SK-N-SH treated with all-trans-retinoic acid at 6 μM for 48 hours (cell line): ENCODE measurements at regions not wholly inside any gene's neighbourhood (a gene's known extent, or its start where the extent isn't known, plus 50 kb on each side); places are given as distances from the start of the nearest gene placed in this dataset.

Source experiments
- ATAC-seq: fragments of 200-7000 bp; cut with Tn5 transposase; 3 replicates; pipeline ENCODE4 v1.9.1; 2020; ENCODE audit warnings: mild to moderate bottlenecking, moderate library complexity
- ARNTL ChIP-seq: fragments of 450-650 bp; formaldehyde crosslinking; IDR thresholded peaks from 2 replicates; pipeline ENCODE4 v1.5.0; 2020; ENCODE audit warnings: low read depth, mild to moderate bottlenecking, moderate library complexity, borderline replicate concordance
- BACH2 ChIP-seq: fragments of 250-450 bp; sonication (Bioruptor Pico); IDR thresholded peaks from 2 replicates; pipeline ENCODE4 v1.9.0; 2021; ENCODE audit warnings: mild to moderate bottlenecking, borderline replicate concordance
- CREB5 ChIP-seq: fragments of 250-450 bp; sonication (Bioruptor Pico); IDR thresholded peaks from 2 replicates; pipeline ENCODE4 v1.5.1; 2020; ENCODE audit warnings: low read depth, mild to moderate bottlenecking, moderate library complexity
- CSRNP3 ChIP-seq: fragments of 250-450 bp; sonication (Bioruptor Pico); IDR thresholded peaks from 2 replicates; pipeline ENCODE4 v1.5.1; 2021; ENCODE audit warnings: mild to moderate bottlenecking, moderate library complexity
- ESRRG ChIP-seq: fragments of 250-450 bp; sonication (Bioruptor Pico); IDR thresholded peaks from 2 replicates; pipeline ENCODE4 v1.6.1; 2021; ENCODE audit warnings: mild to moderate bottlenecking
- GLIS3 ChIP-seq: fragments of 250-450 bp; sonication (Bioruptor Pico); IDR thresholded peaks from 2 replicates; pipeline ENCODE4 v1.5.0; 2020; ENCODE audit warnings: mild to moderate bottlenecking, moderate library complexity
- ISL1 ChIP-seq: fragments of 250-450 bp; sonication (Bioruptor Pico); IDR thresholded peaks from 2 replicates; pipeline ENCODE4 v2.1.2; 2022; ENCODE audit warnings: mild to moderate bottlenecking, moderate library complexity
- OSR1 ChIP-seq: fragments of 250-450 bp; sonication (Bioruptor Pico); IDR thresholded peaks from 2 replicates; pipeline ENCODE4 v1.8.0; 2022; ENCODE audit warnings: moderate library complexity, mild to moderate bottlenecking, inconsistent platforms
- PATZ1 ChIP-seq: fragments of 250-450 bp; sonication (Bioruptor Pico); IDR thresholded peaks from 2 replicates; pipeline ENCODE4 v1.8.0; 2020; ENCODE audit warnings: mild to moderate bottlenecking, moderate library complexity, borderline replicate concordance
- PPARA ChIP-seq: fragments of 250-450 bp; sonication (Bioruptor Pico); IDR thresholded peaks from 2 replicates; pipeline ENCODE4 v1.5.0; 2020; ENCODE audit warnings: mild to moderate bottlenecking, borderline replicate concordance
- RARB ChIP-seq: fragments of 250-450 bp; sonication (Bioruptor Pico); IDR thresholded peaks from 2 replicates; pipeline ENCODE4 v1.8.0; 2021; ENCODE audit warnings: mild to moderate bottlenecking, moderate library complexity
- SNAI2 ChIP-seq: fragments of 250-450 bp; sonication (Bioruptor Pico); IDR thresholded peaks from 2 replicates; pipeline ENCODE4 v1.5.0; 2020; ENCODE audit warnings: mild to moderate bottlenecking, moderate library complexity
- TCF4 ChIP-seq: fragments of 250-450 bp; sonication (Bioruptor Pico); IDR thresholded peaks from 2 replicates; pipeline ENCODE4 v1.8.0; 2021; ENCODE audit warnings: mild to moderate bottlenecking, moderate library complexity, borderline replicate concordance
- TOX ChIP-seq: fragments of 250-450 bp; sonication (Bioruptor Pico); IDR thresholded peaks from 2 replicates; pipeline ENCODE4 v1.8.0; 2021; ENCODE audit warnings: mild to moderate bottlenecking, moderate library complexity, borderline replicate concordance
- TSHZ2 ChIP-seq: fragments of 250-450 bp; sonication (Bioruptor Pico); IDR thresholded peaks from 2 replicates; pipeline ENCODE4 v1.5.0; 2020; ENCODE audit warnings: mild to moderate bottlenecking, moderate library complexity
- ZC3H10 ChIP-seq: fragments of 250-450 bp; sonication (Bioruptor Pico); IDR thresholded peaks from 2 replicates; pipeline ENCODE4 v1.5.1; 2021; ENCODE audit warnings: mild to moderate bottlenecking, moderate library complexity
- ZFP3 ChIP-seq: fragments of 250-450 bp; sonication (Bioruptor Pico); IDR thresholded peaks from 2 replicates; pipeline ENCODE4 v1.5.0; 2020; ENCODE audit warnings: mild to moderate bottlenecking, moderate library complexity
- ZFP30 ChIP-seq: fragments of 450-650 bp; formaldehyde crosslinking; IDR thresholded peaks from 2 replicates; pipeline ENCODE4 v1.5.0; 2022; ENCODE audit warnings: mild to moderate bottlenecking, moderate library complexity
- ZNF70 ChIP-seq: fragments of 450-650 bp; formaldehyde crosslinking; IDR thresholded peaks from 2 replicates; pipeline ENCODE4 v1.5.0; 2020; ENCODE audit warnings: mild to moderate bottlenecking, moderate library complexity
- ZNF8 ChIP-seq: fragments of 450-650 bp; formaldehyde crosslinking; IDR thresholded peaks from 2 replicates; pipeline ENCODE4 v1.5.0; 2020; ENCODE audit warnings: mild to moderate bottlenecking, moderate library complexity

- ATAC-seq, result no peak
- TF ChIP-seq CREB5 (CRISPR knock-in tag) (no peak), TOX (CRISPR knock-in tag) (no peak), SNAI2 (no peak)
- TF ChIP-seq, all 23 proteins: peak for 0
These were observed 279.9 kb downstream of the WDR11 start for GRCh38 chr10:121131014-121131413.

GRCh38 chr10:121131426-121132265, 280.5 kb downstream of the WDR11 start:
- no peak for TF ChIP-seq RARB (CRISPR knock-in tag)
- TF ChIP-seq ZNF70 (CRISPR knock-in tag), result no peak
- TF ChIP-seq TOX (CRISPR knock-in tag), result no peak
- TF ChIP-seq TCF4, result no peak
- TF ChIP-seq PPARA, result no peak
- no peak for TF ChIP-seq ZC3H10
- no peak for TF ChIP-seq CREB5 (CRISPR knock-in tag)
- no peak for TF ChIP-seq PATZ1 (CRISPR knock-in tag)
- TF ChIP-seq ARNTL (CRISPR knock-in tag), result no peak
- no peak for TF ChIP-seq BACH2 (CRISPR knock-in tag)
- no peak for TF ChIP-seq ZFP30 (CRISPR knock-in tag)
- no peak for TF ChIP-seq OSR1
- no peak for TF ChIP-seq TSHZ2 (CRISPR knock-in tag)
- TF ChIP-seq GLIS3 (CRISPR knock-in tag), result no peak
- no peak for TF ChIP-seq ESRRG (CRISPR knock-in tag)

GRCh38 chr10:121132273-121132672, 281.1 kb downstream of the WDR11 start:
- ATAC-seq, result no peak
- TF ChIP-seq CSRNP3 (CRISPR knock-in tag), result no peak
- no peak for TF ChIP-seq ARNTL (CRISPR knock-in tag)
- TF ChIP-seq ZNF70 (CRISPR knock-in tag), result no peak
- TF ChIP-seq PPARA, result no peak
- TF ChIP-seq ZNF8, result no peak
- no peak for TF ChIP-seq ISL1 (CRISPR knock-in tag)
- TF ChIP-seq RARB (CRISPR knock-in tag), result no peak
- TF ChIP-seq ZFP3, result no peak
- no peak for TF ChIP-seq ESRRG (CRISPR knock-in tag)
- no peak for TF ChIP-seq BACH2 (CRISPR knock-in tag)
- no peak for TF ChIP-seq TSHZ2 (CRISPR knock-in tag)
- TF ChIP-seq OSR1, result no peak
- TF ChIP-seq SNAI2, result no peak
- no peak for TF ChIP-seq PATZ1 (CRISPR knock-in tag)
- no peak for TF ChIP-seq TOX (CRISPR knock-in tag)
- TF ChIP-seq, all 23 proteins: peak for 0

More at GRCh38 chr10:121131426-121132265, 280.5 kb downstream of the WDR11 start:
- no peak for ATAC-seq
